ENCODE measurements at regions not wholly inside any gene's neighbourhood (a gene's known extent, or its start where the extent isn't known, plus 50 kb on each side); places are given as distances from the start of the nearest gene placed in this dataset.

GRCh38 chr5:124088289-124089032 lies 576.5 kb downstream of the CSNK1G3 start:
- no peak for DNase-seq

GRCh38 chr5:124087752-124088151 lies 575.8 kb downstream of the CSNK1G3 start:
- DNase-seq = no peak

GRCh38 chr5:124080256-124080655 lies 568.3 kb downstream of the CSNK1G3 start:
- no peak for DNase-seq

GRCh38 chr5:124079062-124079461 lies 567.1 kb downstream of the CSNK1G3 start:
- DNase-seq = no peak

- no peak for DNase-seq
Observed at GRCh38 chr5:124074500-124074899, 562.5 kb downstream of the CSNK1G3 start.

- no peak for DNase-seq
Observed at GRCh38 chr5:124072570-124072969, 560.6 kb downstream of the CSNK1G3 start.

GRCh38 chr5:124071039-124071438 lies 559.1 kb downstream of the CSNK1G3 start:
- peak; percentile 8 for DNase-seq

GRCh38 chr5:124065508-124065907 lies 553.5 kb downstream of the CSNK1G3 start:
- DNase-seq = no peak

GRCh38 chr5:124064956-124065355 lies 553.0 kb downstream of the CSNK1G3 start:
- no peak for DNase-seq

- DNase-seq = peak; percentile 75
Observed at GRCh38 chr5:124061663-124062062, 549.7 kb downstream of the CSNK1G3 start.

GRCh38 chr5:124061068-124061430 lies 549.1 kb downstream of the CSNK1G3 start:
- DNase-seq = no peak

- no peak for DNase-seq
Observed at GRCh38 chr5:124060413-124061067, 548.6 kb downstream of the CSNK1G3 start.

GRCh38 chr5:124060011-124060410 lies 548.0 kb downstream of the CSNK1G3 start:
- DNase-seq = no peak

- no peak for DNase-seq
Observed at GRCh38 chr5:124059200-124059599, 547.2 kb downstream of the CSNK1G3 start.

- peak; percentile 39 for DNase-seq
Observed at GRCh38 chr5:124057724-124058231, 545.8 kb downstream of the CSNK1G3 start.

GRCh38 chr5:124056991-124057723 lies 545.2 kb downstream of the CSNK1G3 start:
- peak; percentile 88 for DNase-seq

- no peak for DNase-seq
Observed at GRCh38 chr5:124056326-124056990, 544.5 kb downstream of the CSNK1G3 start.

GRCh38 chr5:124055751-124056150 lies 543.8 kb downstream of the CSNK1G3 start:
- DNase-seq = no peak

- no peak for DNase-seq
Observed at GRCh38 chr5:124054564-124054963, 542.6 kb downstream of the CSNK1G3 start.

- no peak for DNase-seq
Observed at GRCh38 chr5:124053340-124053739, 541.4 kb downstream of the CSNK1G3 start.

- no peak for DNase-seq
Observed at GRCh38 chr5:124052201-124052600, 540.2 kb downstream of the CSNK1G3 start.

- DNase-seq = no peak
Observed at GRCh38 chr5:124050120-124050770, 538.3 kb downstream of the CSNK1G3 start.

GRCh38 chr5:124045412-124045811 lies 533.4 kb downstream of the CSNK1G3 start:
- DNase-seq = no peak
